Mesendoderm (in vitro differentiated cells): ENCODE measurements at regions not wholly inside any gene's neighbourhood (a gene's known extent, or its start where the extent isn't known, plus 50 kb on each side); places are given as distances from the start of the nearest gene placed in this dataset.

Source experiments
- DNase-seq: peaks from one replicate; pipeline ENCODE4 v3.0.0; 2013
- H2AK5ac ChIP-seq: 2 replicates; pipeline ENCODE4 v1.6.1; 2013; ENCODE audit warnings: low read length, inconsistent platforms
- H2BK120ac ChIP-seq: 2 replicates; pipeline ENCODE4 v1.6.1; 2013; ENCODE audit warnings: low read depth, mild to moderate bottlenecking, low read length, moderate library complexity, mixed read lengths
- H2BK15ac ChIP-seq: replicated peaks from 2 replicates; pipeline ENCODE4 v1.6.1; 2013; ENCODE audit warnings: low read depth, mild to moderate bottlenecking, moderate library complexity
- H2BK5ac ChIP-seq: 2 replicates; pipeline ENCODE4 v1.6.1; 2013; ENCODE audit warnings: low read length, inconsistent platforms
- H3K18ac ChIP-seq: 2 replicates; pipeline ENCODE4 v1.6.1; 2013; ENCODE audit warnings: mild to moderate bottlenecking, low read length, mixed read lengths
- H3K23ac ChIP-seq: one replicate; pipeline ENCODE4 v1.6.1; 2013; ENCODE audit warnings: low read length
- H3K27ac ChIP-seq: 2 replicates; pipeline ENCODE4 v1.5.1; 2013; ENCODE audit warnings: low read depth, mild to moderate bottlenecking, inconsistent platforms, low read length, moderate library complexity
- H3K27me3 ChIP-seq: 2 replicates; pipeline ENCODE4 v1.6.1; 2013; ENCODE audit warnings: low read length, control low read depth, mild to moderate bottlenecking, inconsistent platforms; ENCODE audit not compliant: insufficient read depth, poor library complexity
- H3K36me3 ChIP-seq: 2 replicates; pipeline ENCODE4 v1.6.1; 2013; ENCODE audit warnings: low read length, inconsistent platforms; ENCODE audit not compliant: control insufficient read depth, insufficient read depth
- H3K4ac ChIP-seq: one replicate; pipeline ENCODE4 v1.6.1; 2013; ENCODE audit warnings: low read depth, mild to moderate bottlenecking, low read length, moderate library complexity
- H3K4me1 ChIP-seq: 2 replicates; pipeline ENCODE4 v1.6.1; 2013; ENCODE audit warnings: low read depth, low read length, inconsistent platforms; ENCODE audit not compliant: control insufficient read depth
- H3K4me2 ChIP-seq: 2 replicates; pipeline ENCODE4 v1.6.1; 2013; ENCODE audit warnings: low read length
- H3K4me3 ChIP-seq: 2 replicates; pipeline ENCODE4 v1.5.1; 2013; ENCODE audit warnings: mild to moderate bottlenecking, low read length
- H3K56ac ChIP-seq: one replicate; pipeline ENCODE4 v1.6.1; 2013; ENCODE audit warnings: low read length
- H3K79me1 ChIP-seq: 2 replicates; pipeline ENCODE4 v1.6.1; 2013; ENCODE audit warnings: low read length, inconsistent platforms
- H3K79me2 ChIP-seq: 2 replicates; pipeline ENCODE4 v1.6.1; 2013; ENCODE audit warnings: mild to moderate bottlenecking, low read length; ENCODE audit not compliant: control insufficient read depth, insufficient read depth
- H3K9ac ChIP-seq: 2 replicates; pipeline ENCODE4 v1.6.1; 2013; ENCODE audit warnings: low read length, inconsistent platforms
- H4K5ac ChIP-seq: one replicate; pipeline ENCODE4 v1.6.1; 2013; ENCODE audit warnings: low read length
- H4K8ac ChIP-seq: one replicate; pipeline ENCODE4 v1.6.1; 2013; ENCODE audit warnings: low read depth, mild to moderate bottlenecking, control low read depth, low read length, moderate library complexity
- WGBS: extraction: QIAGEN DNeasy Blood & Tissue Kit; methylation state at CpG from one replicate; pipeline ENCODE4 v1.1.7; 2013; ENCODE audit warnings: low lambda C conversion rate, missing lambda C conversion rate; ENCODE audit not compliant: insufficient coverage; ENCODE audit errors: extremely low coverage; 5-methylcytosine and 5-hydroxymethylcytosine counted together

GRCh38 chr1:115564201-115564600, 77.6 kb upstream of the VANGL1 start:
- Histone ChIP-seq H3K23ac (no peak overlapping the region), H2BK120ac (no peak overlapping the region), H3K4me1 (no peaks in the 10 kb centered on the region), H4K5ac (no peak overlapping the region), H3K27me3 (no peaks in the 10 kb centered on the region), H2BK15ac (no peak overlapping the region), H3K56ac (no peak overlapping the region), H2AK5ac (no peak overlapping the region), H3K79me1 (no peaks in the 10 kb centered on the region), H3K79me2 (no peaks in the 10 kb centered on the region), H3K36me3 (no peaks in the 10 kb centered on the region), H3K4ac (no peak overlapping the region), H3K9ac (no peak overlapping the region), H3K27ac (no peak overlapping the region), H3K4me3 (no peak overlapping the region), H3K18ac (no peak overlapping the region), H4K8ac (no peak overlapping the region), H2BK5ac (no peak overlapping the region), H3K4me2 (peak overlapping the region; percentile 13)
- no CpG with 5 or more reads among the region's 25 CpGs for WGBS
- DNase-seq, result peak; percentile 30

GRCh38 chr1:115560027-115560426, 81.7 kb upstream of the VANGL1 start:
- H3K79me2 ChIP-seq, result no peaks in the 10 kb centered on the region
- H3K79me1 ChIP-seq, result no peaks in the 10 kb centered on the region
- H2BK5ac ChIP-seq, result no peak overlapping the region
- no peaks in the 10 kb centered on the region for H3K27me3 ChIP-seq
- no peak overlapping the region for H2AK5ac ChIP-seq
- no peaks in the 10 kb centered on the region for H3K4me1 ChIP-seq
- H4K5ac ChIP-seq, result no peak overlapping the region
- no peak overlapping the region for H3K4me2 ChIP-seq
- no peak overlapping the region for H3K4ac ChIP-seq
- H3K4me3 ChIP-seq, result no peak overlapping the region
- no peak overlapping the region for H3K18ac ChIP-seq
- H3K27ac ChIP-seq, result no peak overlapping the region
- DNase-seq, result peak; percentile 40
- no peak overlapping the region for H2BK15ac ChIP-seq
- H3K9ac ChIP-seq, result no peak overlapping the region
- no peak overlapping the region for H3K56ac ChIP-seq
- WGBS, result no CpG with 5 or more reads among the region's 7 CpGs
- H4K8ac ChIP-seq, result no peak overlapping the region
- no peak overlapping the region for H3K23ac ChIP-seq
- no peaks in the 10 kb centered on the region for H3K36me3 ChIP-seq
- H2BK120ac ChIP-seq, result no peak overlapping the region

DNA sequence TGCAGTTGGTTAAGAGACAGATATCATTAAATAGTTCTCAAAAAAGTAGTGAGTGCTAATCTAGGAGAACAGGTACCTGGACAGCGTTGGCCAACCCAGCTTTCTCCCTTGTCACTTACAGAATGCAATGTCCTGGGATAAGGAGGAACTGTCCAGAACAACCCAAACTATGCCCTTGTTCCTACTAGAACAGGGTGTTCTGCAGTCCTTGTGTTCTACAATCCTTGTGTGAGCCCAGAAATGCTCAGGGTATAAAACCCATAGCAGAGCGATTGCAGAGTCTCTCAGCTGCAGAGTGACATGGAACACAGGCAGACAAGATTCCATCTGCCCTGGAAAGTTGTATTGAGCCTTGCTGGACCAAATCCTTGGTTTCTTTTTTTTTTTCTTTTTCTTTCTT, 83.5 kb upstream of the VANGL1 start:
- Histone ChIP-seq H3K4ac (no peak overlapping the region), H2BK120ac (no peak overlapping the region), H3K56ac (no peak overlapping the region), H4K8ac (no peak overlapping the region), H3K4me2 (no peak overlapping the region), H3K27ac (no peak overlapping the region), H3K4me3 (no peak overlapping the region), H3K79me2 (no peaks in the 10 kb centered on the region), H4K5ac (no peak overlapping the region), H3K27me3 (no peaks in the 10 kb centered on the region), H2BK15ac (no peak overlapping the region), H3K4me1 (no peaks in the 10 kb centered on the region), H3K79me1 (no peaks in the 10 kb centered on the region), H3K18ac (no peak overlapping the region), H3K9ac (no peak overlapping the region), H3K36me3 (no peaks in the 10 kb centered on the region), H2AK5ac (no peak overlapping the region), H3K23ac (no peak overlapping the region), H2BK5ac (no peak overlapping the region)
- DNase-seq, result no peak
- WGBS, result no CpG with 5 or more reads among the region's 2 CpGs

DNA sequence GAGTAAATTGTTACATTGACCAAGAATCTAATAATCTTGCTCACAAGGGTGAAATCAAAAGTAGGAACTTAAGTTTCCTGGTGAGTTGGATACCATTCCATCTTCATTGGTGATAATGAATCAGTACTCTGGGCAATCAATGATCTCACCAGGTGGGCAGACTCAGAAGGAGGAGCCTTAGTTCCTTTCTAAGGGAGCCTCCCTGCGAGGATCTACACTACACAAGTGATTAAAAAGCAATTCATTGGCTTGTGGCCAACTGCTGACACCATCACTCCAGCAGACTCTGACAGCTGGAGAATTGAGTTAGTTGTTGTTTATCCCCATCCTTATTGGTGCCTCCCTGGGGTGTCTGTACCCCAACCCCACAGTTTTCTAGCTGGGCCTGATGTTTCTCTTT, 84.1 kb upstream of the VANGL1 start:
- Histone ChIP-seq H3K79me1 (no peaks in the 10 kb centered on the region), H3K27ac (no peak overlapping the region), H2AK5ac (no peak overlapping the region), H3K4me1 (no peaks in the 10 kb centered on the region), H3K18ac (no peak overlapping the region), H3K4me2 (no peak overlapping the region), H3K36me3 (no peaks in the 10 kb centered on the region), H2BK5ac (no peak overlapping the region), H3K9ac (no peak overlapping the region), H3K79me2 (no peaks in the 10 kb centered on the region), H3K56ac (no peak overlapping the region), H3K4ac (no peak overlapping the region), H3K23ac (no peak overlapping the region), H2BK120ac (no peak overlapping the region), H3K4me3 (no peak overlapping the region), H3K27me3 (no peaks in the 10 kb centered on the region), H2BK15ac (no peak overlapping the region), H4K8ac (no peak overlapping the region), H4K5ac (no peak overlapping the region)
- WGBS, result no CpG with 5 or more reads among the region's 1 CpG
- peak; percentile 34 for DNase-seq

- no peaks in the 10 kb centered on the region for H3K79me2 ChIP-seq
- H3K4me2 ChIP-seq, result no peak overlapping the region
- H3K79me1 ChIP-seq, result no peaks in the 10 kb centered on the region
- H3K4me3 ChIP-seq, result no peak overlapping the region
- H2BK5ac ChIP-seq, result no peak overlapping the region
- no peak overlapping the region for H4K5ac ChIP-seq
- H3K27me3 ChIP-seq, result no peaks in the 10 kb centered on the region
- no peak overlapping the region for H2BK120ac ChIP-seq
- DNase-seq, result no peak
- no peak overlapping the region for H2BK15ac ChIP-seq
- H3K27ac ChIP-seq, result no peak overlapping the region
- no CpG with 5 or more reads among the region's 1 CpG for WGBS
- H3K36me3 ChIP-seq, result no peaks in the 10 kb centered on the region
- H3K18ac ChIP-seq, result no peak overlapping the region
- no peak overlapping the region for H3K9ac ChIP-seq
- H3K56ac ChIP-seq, result no peak overlapping the region
- no peak overlapping the region for H3K4ac ChIP-seq
- no peak overlapping the region for H2AK5ac ChIP-seq
- no peak overlapping the region for H4K8ac ChIP-seq
- no peaks in the 10 kb centered on the region for H3K4me1 ChIP-seq
- no peak overlapping the region for H3K23ac ChIP-seq
These were observed 85.5 kb upstream of the VANGL1 start for GRCh38 chr1:115556236-115556635.

DNA sequence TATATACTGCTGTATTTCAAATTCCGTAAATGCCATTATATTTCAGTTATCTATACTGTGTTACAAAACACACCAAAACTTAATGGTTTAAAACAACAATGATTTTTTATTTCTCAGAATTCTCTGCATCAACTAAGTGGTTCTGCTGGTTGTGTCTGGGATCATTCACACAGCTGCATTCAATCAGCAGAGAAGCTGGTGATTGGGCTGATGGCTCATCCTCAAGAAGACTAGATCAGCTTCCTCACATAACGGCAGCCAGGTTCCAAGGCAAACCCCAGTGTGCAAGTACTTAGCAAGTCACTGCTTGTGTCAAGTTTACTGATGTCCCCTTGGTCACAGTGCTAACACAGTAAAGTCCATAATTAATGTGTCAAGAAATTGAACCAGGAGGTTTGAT, 86.3 kb upstream of the VANGL1 start:
- Histone ChIP-seq H2BK5ac (no peak overlapping the region), H2BK15ac (no peak overlapping the region), H2AK5ac (no peak overlapping the region), H3K4me1 (no peaks in the 10 kb centered on the region), H3K79me2 (no peaks in the 10 kb centered on the region), H3K27me3 (no peaks in the 10 kb centered on the region), H3K9ac (no peak overlapping the region), H3K4me2 (no peak overlapping the region), H3K18ac (no peak overlapping the region), H3K36me3 (no peaks in the 10 kb centered on the region), H3K23ac (no peak overlapping the region), H3K4ac (no peak overlapping the region), H3K79me1 (no peaks in the 10 kb centered on the region), H4K5ac (no peak overlapping the region), H3K4me3 (no peak overlapping the region), H2BK120ac (no peak overlapping the region), H3K56ac (no peak overlapping the region), H4K8ac (no peak overlapping the region), H3K27ac (no peak overlapping the region)
- no peak for DNase-seq
- no CpG with 5 or more reads among the region's 2 CpGs for whole genome bisulfite sequencing
